Ovary (tissue), 7 donors: ENCODE measurements at regions not wholly inside any gene's neighbourhood (a gene's known extent, or its start where the extent isn't known, plus 50 kb on each side); places are given as distances from the start of the nearest gene placed in this dataset.

Source experiments
- DNase-seq, 5 donors: peaks; one replicate each; pipeline ENCODE4 v3.0.0-alpha.2; 2019 to 2020
- H3K27ac ChIP-seq, 2 donors: fragments of 200-600 bp; one replicate each; pipeline versions ENCODE4 v1.5.1 to v1.8.0; 2019 to 2022
- H3K27me3 ChIP-seq: fragments of 200-600 bp; one replicate; pipeline ENCODE4 v1.8.0; 2022
- H3K36me3 ChIP-seq: fragments of 200-600 bp; sonication (generic); one replicate; pipeline ENCODE4 v1.5.1; 2019
- H3K4me1 ChIP-seq: one replicate; pipeline ENCODE4 v1.8.1; 2013; ENCODE audit warnings: mild to moderate bottlenecking, moderate library complexity; ENCODE audit not compliant: insufficient read depth
- H3K4me3 ChIP-seq: fragments of 200-600 bp; sonication (generic); one replicate; pipeline ENCODE4 v1.5.1; 2017
- H3K9me3 ChIP-seq, 2 donors: fragments of 200-600 bp in 1 of 2; sonication (generic) in 1 of 2; one replicate each; pipeline versions ENCODE4 v1.5.1 to v1.8.1; 2013 to 2019; ENCODE audit warnings: mild to moderate bottlenecking in 1 of 2, moderate library complexity in 1 of 2
- EP300 ChIP-seq: sonication (generic); formaldehyde crosslinking; IDR thresholded peaks from one replicate; pipeline ENCODE4 v1.6.1; 2017; ENCODE audit warnings: antibody characterized with exemption
- POLR2A ChIP-seq: fragments of 450-650 bp; IDR thresholded peaks from one replicate; pipeline ENCODE4 v1.6.1; 2017; ENCODE audit warnings: antibody characterized with exemption, mild to moderate bottlenecking, moderate library complexity
- WGBS, 3 donors: extraction: QIAGEN DNeasy Blood & Tissue Kit in 1 of 3; methylation state at CpG; one replicate each; pipeline versions ENCODE4 v1.1.5 to v1.1.7; 2013 to 2017; 5-methylcytosine and 5-hydroxymethylcytosine counted together
- intact Hi-C, 4 donors: fragments of 100-400 bp; cut with DNase I; formaldehyde crosslinking; loops; one replicate each; pipeline versions ENCODE4 v1.11.0 to v1.15.1; 2022 to 2023
- TF ChIP-seq, protein P1 (sequence below), 3 donors: fragments of 450-650 bp in 2 of 3; fragments of 200-600 bp in 1 of 3; IDR thresholded peaks; one replicate each; pipeline versions ENCODE4 v1.5.1 to v1.8.0; 2016 to 2022; ENCODE audit warnings: antibody characterized with exemption in 3 of 3, mild to moderate bottlenecking in 1 of 3
- donor health status: DM: no; HTN: no; CAD: no; lungs with moderate emphysema.
- donor health status: DM: no; HTN: no; CAD: no.
- donor health status: Bipolar disorder and iron deficiency.
- donor health status: DM: no; HTN: no; CAD: no.
- donor health status: DM: yes; HTN: yes; CAD: no.

DNA sequence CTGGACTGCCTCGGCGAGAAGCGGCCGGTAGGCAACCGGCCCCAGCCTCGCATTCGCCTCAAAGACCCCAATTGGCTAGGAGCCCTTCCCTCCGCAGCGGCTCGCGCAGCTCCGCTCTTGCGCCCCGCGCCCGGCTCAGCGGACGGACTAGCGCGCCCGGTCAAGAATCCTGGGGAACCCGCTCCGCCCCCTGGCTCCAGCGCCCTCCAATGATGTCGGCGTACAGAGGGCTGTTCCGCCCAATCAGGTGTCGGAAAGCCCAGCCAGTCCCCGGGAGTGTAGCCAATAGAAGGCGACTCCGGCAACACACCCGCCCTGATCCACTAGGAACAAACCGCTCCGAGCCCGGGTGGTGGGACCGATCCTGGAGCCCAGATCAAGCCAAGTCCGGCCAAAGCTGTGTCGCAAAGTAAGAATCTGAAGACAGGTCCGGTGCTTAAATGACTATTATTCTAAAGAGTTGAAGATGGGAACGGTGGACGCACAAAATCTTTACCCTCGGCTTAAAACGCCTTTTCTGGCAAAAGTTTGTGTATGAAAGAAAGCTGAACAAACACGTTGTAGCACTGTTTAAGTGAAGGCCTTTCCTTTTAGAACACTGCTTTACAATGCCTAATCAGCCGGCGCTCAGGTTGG is 132.2 kb downstream of the OGFRL1 start:
- Histone ChIP-seq H3K9me3 (no peaks in the 10 kb centered on the region), H3K36me3 (no peaks in the 10 kb centered on the region), H3K4me3 (peak overlapping the region; percentile 56), H3K27ac (peak overlapping the region; percentile 64 to 69), H3K27me3 (no peaks in the 10 kb centered on the region), H3K4me1 (no peaks in the 10 kb centered on the region)
- DNase-seq = peak; percentile 92 to 96 (median 93)
- intact Hi-C loops = no loop called here
- TF ChIP-seq EP300 (no peak), POLR2A (peak; percentile 63)
- TF ChIP-seq, protein P1, sequence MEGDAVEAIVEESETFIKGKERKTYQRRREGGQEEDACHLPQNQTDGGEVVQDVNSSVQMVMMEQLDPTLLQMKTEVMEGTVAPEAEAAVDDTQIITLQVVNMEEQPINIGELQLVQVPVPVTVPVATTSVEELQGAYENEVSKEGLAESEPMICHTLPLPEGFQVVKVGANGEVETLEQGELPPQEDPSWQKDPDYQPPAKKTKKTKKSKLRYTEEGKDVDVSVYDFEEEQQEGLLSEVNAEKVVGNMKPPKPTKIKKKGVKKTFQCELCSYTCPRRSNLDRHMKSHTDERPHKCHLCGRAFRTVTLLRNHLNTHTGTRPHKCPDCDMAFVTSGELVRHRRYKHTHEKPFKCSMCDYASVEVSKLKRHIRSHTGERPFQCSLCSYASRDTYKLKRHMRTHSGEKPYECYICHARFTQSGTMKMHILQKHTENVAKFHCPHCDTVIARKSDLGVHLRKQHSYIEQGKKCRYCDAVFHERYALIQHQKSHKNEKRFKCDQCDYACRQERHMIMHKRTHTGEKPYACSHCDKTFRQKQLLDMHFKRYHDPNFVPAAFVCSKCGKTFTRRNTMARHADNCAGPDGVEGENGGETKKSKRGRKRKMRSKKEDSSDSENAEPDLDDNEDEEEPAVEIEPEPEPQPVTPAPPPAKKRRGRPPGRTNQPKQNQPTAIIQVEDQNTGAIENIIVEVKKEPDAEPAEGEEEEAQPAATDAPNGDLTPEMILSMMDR (IDR thresholded peaks at IDR 0.05) = peak in 1 of 3 donors; percentile 1
- 1 to 7% (median 5%) methylated on average over 21 to 46 of the region's 46 CpGs for WGBS, 3 donors

DNA sequence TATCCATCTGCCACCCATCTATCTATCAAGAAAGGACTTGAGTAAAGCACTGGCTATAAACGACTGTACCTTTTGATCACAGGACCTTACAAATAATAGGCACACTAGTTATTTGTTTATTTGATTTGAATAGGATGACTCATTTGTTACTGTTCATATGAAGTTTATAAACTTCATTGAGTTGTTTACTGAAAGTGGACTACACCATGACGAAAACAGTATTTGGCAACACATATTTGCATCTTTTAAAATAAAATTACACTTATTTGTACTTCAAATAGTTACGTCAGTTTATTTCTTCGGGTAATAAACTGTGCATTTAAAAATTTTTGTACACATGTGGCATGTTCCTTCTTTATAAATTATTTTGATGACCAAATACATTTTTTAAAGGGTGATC is 133.0 kb downstream of the OGFRL1 start:
- no peak overlapping the region for H3K27ac ChIP-seq
- intact Hi-C loops = no loop called here
- WGBS, 3 donors = 70 to 80% (median 70%) methylated on average over 4 of the region's 4 CpGs
- TF ChIP-seq EP300 = no peak
- no peak for TF ChIP-seq POLR2A
- TF ChIP-seq, protein P1 (IDR thresholded peaks at IDR 0.05) = no peak
- H3K4me3 ChIP-seq = no peak overlapping the region
- H3K27me3 ChIP-seq = no peaks in the 10 kb centered on the region
- DNase-seq = no peak
- no peaks in the 10 kb centered on the region for H3K9me3 ChIP-seq
- H3K4me1 ChIP-seq = no peaks in the 10 kb centered on the region
- H3K36me3 ChIP-seq = no peaks in the 10 kb centered on the region

DNA sequence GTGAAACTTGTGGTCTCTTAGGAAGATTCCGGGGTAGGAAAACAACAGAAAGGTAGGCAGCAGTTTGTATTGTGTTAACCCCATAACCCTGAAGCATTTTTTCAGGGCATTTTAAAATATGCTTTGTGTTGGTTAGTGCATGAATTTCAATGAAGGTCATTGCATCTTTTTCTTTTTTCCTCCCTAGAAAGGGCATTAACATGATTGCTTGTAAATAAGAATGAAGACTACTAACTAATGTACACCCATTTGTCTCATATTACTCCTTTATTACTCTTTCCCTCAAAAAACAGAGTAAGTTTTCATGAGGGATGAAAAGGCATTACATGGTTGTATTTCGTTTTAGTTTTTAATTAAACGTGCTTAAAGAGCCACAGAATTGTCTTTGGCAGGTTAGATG is 141.4 kb downstream of the OGFRL1 start:
- no peaks in the 10 kb centered on the region for H3K27me3 ChIP-seq
- no peaks in the 10 kb centered on the region for H3K4me1 ChIP-seq
- TF ChIP-seq, protein P1 (IDR thresholded peaks at IDR 0.05) = no peak
- no peak for TF ChIP-seq EP300
- no peak for TF ChIP-seq POLR2A
- DNase-seq = no peak
- H3K27ac ChIP-seq = no peak overlapping the region
- 54 to 63% (median 58%) methylated on average over 3 of the region's 3 CpGs for WGBS, 3 donors
- no peaks in the 10 kb centered on the region for H3K9me3 ChIP-seq
- H3K36me3 ChIP-seq = no peaks in the 10 kb centered on the region
- intact Hi-C loops = no loop called here
- no peak overlapping the region for H3K4me3 ChIP-seq

DNA sequence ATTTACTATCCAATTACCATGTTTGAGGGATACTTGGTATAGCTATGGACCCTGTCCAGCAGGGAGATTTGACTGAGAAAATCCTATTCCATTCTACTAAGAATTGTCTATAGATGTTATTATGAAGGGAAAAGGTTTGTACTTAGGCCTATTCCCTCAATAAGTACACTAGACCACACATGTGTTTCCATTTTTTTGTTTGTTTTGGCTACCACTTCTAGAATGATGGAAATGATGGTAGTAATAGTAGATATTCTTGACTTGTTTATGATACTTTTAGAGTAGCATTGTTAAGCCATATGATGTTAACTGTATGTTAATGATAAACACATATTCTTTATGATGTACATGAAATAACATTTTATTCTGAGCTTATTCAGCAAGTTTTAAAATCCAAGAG is 144.8 kb downstream of the OGFRL1 start:
- no peaks in the 10 kb centered on the region for H3K36me3 ChIP-seq
- H3K27me3 ChIP-seq = no peaks in the 10 kb centered on the region
- H3K4me3 ChIP-seq = no peak overlapping the region
- H3K4me1 ChIP-seq = no peaks in the 10 kb centered on the region
- no peak for TF ChIP-seq POLR2A
- no peak overlapping the region for H3K27ac ChIP-seq
- DNase-seq = no peak
- intact Hi-C loops = no loop called here
- no peaks in the 10 kb centered on the region for H3K9me3 ChIP-seq

DNA sequence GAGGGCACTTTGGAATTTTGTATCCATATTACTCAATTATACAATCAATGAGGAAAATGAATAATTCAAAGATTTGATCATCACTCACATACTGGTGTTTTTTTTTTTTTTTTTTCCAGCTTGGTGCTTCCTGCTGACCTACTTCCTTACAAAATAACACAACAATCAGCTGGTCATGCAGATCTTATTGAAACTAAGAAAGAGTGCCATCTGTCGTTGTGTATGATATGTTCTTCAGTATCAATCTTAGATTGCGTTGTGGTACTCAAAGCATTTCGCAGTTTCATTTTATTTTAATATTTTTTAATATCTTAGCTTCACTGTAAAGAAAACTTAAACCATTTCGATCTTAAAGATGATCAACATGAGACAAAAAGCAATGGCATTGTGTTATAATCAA is 155.6 kb downstream of the OGFRL1 start:
- H3K9me3 ChIP-seq = no peaks in the 10 kb centered on the region
- intact Hi-C loops = no loop called here
- TF ChIP-seq, protein P1 (IDR thresholded peaks at IDR 0.05) = no peak
- TF ChIP-seq EP300 = no peak
- DNase-seq = no peak
- no peak overlapping the region for H3K4me3 ChIP-seq
- no peaks in the 10 kb centered on the region for H3K4me1 ChIP-seq
- H3K36me3 ChIP-seq = no peaks in the 10 kb centered on the region
- H3K27ac ChIP-seq = no peak overlapping the region
- 70 to 83% (median 81%) methylated on average over 4 of the region's 4 CpGs for WGBS, 3 donors
- H3K27me3 ChIP-seq = no peaks in the 10 kb centered on the region
